PC-9 (cell line): ENCODE measurements at regions not wholly inside any gene's neighbourhood (a gene's known extent, or its start where the extent isn't known, plus 50 kb on each side); places are given as distances from the start of the nearest gene placed in this dataset.

ENCODE experiments used
- BruUV-seq: library from RNA; stranded (reverse); fragments of 400-500 nt; replicated peaks from 2 replicates; lab custom pipeline; 2021; lab: Mats Ljungman, UMichigan
- CTCF ChIA-PET: fragments of 300-600 bp; sonication (Branson Sonifier 250); formaldehyde crosslinking; loops from one replicate; lab custom pipeline; 2022; ENCODE audit warnings: antibody characterized with exemption; lab: Charles Lee
- POLR2A ChIA-PET: fragments of 300-600 bp; sonication (Branson Sonifier 250); formaldehyde crosslinking; loops from one replicate; lab custom pipeline; 2022; ENCODE audit warnings: antibody characterized with exemption; ENCODE audit not compliant: unreplicated experiment; lab: Charles Lee
- DNase-seq, 2 experiments: peaks; one replicate each; pipeline versions ENCODE4 v3.0.0 to v3.0.0-alpha.2; 2015 to 2022; ENCODE audit warnings: mixed read lengths in 1 of 2
- H2AFZ ChIP-seq: fragments of 200-600 bp; sonication (generic); 2 replicates; pipeline ENCODE4 v1.8.1; 2017; ENCODE audit warnings: antibody characterized with exemption
- H3F3A ChIP-seq: fragments of 200-600 bp; sonication (generic); 2 replicates; pipeline ENCODE4 v1.8.1; 2017; ENCODE audit warnings: antibody characterized with exemption, mild to moderate bottlenecking, low read depth; ENCODE audit not compliant: insufficient read depth
- H3K27ac ChIP-seq: fragments of 200-600 bp; sonication (generic); 2 replicates; pipeline ENCODE4 v1.6.1; 2016; ENCODE audit warnings: mixed run types
- H3K27me3 ChIP-seq: fragments of 200-600 bp; sonication (generic); 2 replicates; pipeline ENCODE4 v1.6.1; 2016; ENCODE audit warnings: low read depth, mixed run types; ENCODE audit not compliant: insufficient read depth
- H3K36me3 ChIP-seq: fragments of 200-600 bp; sonication (generic); 2 replicates; pipeline ENCODE4 v1.6.1; 2016; ENCODE audit warnings: low read depth, mixed run types
- H3K4me1 ChIP-seq: fragments of 200-600 bp; sonication (generic); replicated peaks from 2 replicates; pipeline ENCODE4 v1.6.1; 2016; ENCODE audit warnings: mixed run types; ENCODE audit not compliant: insufficient read depth
- H3K4me2 ChIP-seq: fragments of 200-600 bp; sonication (generic); 2 replicates; pipeline ENCODE4 v1.6.1; 2017; ENCODE audit warnings: mixed run types
- H3K4me3 ChIP-seq: fragments of 200-600 bp; sonication (generic); 2 replicates; pipeline ENCODE4 v1.6.1; 2016; ENCODE audit warnings: mixed run types
- H3K79me2 ChIP-seq: fragments of 200-600 bp; sonication (generic); 2 replicates; pipeline ENCODE4 v1.6.1; 2017; ENCODE audit warnings: low read depth, mixed run types
- H3K9me2 ChIP-seq: fragments of 200-600 bp; sonication (generic); 2 replicates; pipeline ENCODE4 v1.8.1; 2017; ENCODE audit warnings: mild to moderate bottlenecking; ENCODE audit not compliant: insufficient read depth
- H3K9me3 ChIP-seq: fragments of 200-600 bp; sonication (generic); 2 replicates; pipeline ENCODE4 v1.8.1; 2016; ENCODE audit warnings: low read depth; ENCODE audit not compliant: insufficient read depth
- H4K20me1 ChIP-seq: fragments of 200-600 bp; sonication (generic); 2 replicates; pipeline ENCODE4 v1.8.1; 2017; ENCODE audit not compliant: insufficient read depth
- EZH2 ChIP-seq: fragments of 200-600 bp; sonication (generic); IDR thresholded peaks from 2 replicates; pipeline ENCODE4 v1.8.0; 2017; ENCODE audit warnings: antibody characterized with exemption, low read depth
- intact Hi-C: fragments of 100-400 bp; cut with micrococcal nuclease; formaldehyde crosslinking; loops from one replicate; pipeline ENCODE4 v1.10.0; 2022; ENCODE audit not compliant: unreplicated experiment
- TF ChIP-seq, protein P1 (sequence below): fragments of 200-600 bp; sonication (generic); conservative IDR thresholded peaks from 2 replicates; pipeline ENCODE4 v1.6.1; 2017; ENCODE audit warnings: mixed run types, antibody characterized with exemption, mild to moderate bottlenecking, moderate library complexity

DNA sequence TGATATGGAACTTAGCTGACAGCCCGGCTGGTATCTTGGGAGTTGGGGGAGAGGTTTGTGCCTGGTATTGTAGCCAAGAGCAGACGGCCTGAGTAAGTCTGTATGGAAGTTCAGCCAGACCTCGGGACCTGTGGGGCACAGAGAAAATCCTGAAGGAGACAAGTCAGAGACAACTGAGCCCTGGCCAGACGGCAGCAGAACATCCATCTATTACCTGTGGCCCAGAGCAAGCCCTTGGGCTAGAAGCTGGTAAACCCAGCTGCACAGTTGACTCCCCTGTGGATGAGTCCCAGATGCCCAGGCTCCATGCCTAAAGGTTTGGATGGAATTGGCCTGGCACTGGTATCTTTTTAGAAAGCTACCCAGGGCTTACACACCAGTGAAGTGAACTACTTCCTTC, 70.4 kb upstream of the DLG1 start:
- no TSS peak for BruUV-seq
- Histone ChIP-seq H2AFZ (no peak overlapping the region), H3K79me2 (no peaks in the 10 kb centered on the region), H3K4me3 (no peak overlapping the region), H3K9me3 (no peaks in the 10 kb centered on the region), H3K27me3 (no peaks in the 10 kb centered on the region), H3K9me2 (no peaks in the 10 kb centered on the region), H3K4me1 (peaks cover 69% of the 10 kb centered on the region), H3K27ac (no peak overlapping the region), H3F3A (peaks cover 52% of the 10 kb centered on the region), H3K4me2 (no peak overlapping the region), H3K36me3 (no peaks in the 10 kb centered on the region), H4K20me1 (no peaks in the 10 kb centered on the region)
- POLR2A ChIA-PET = interaction anchor here (0.7 kb wide), 1 partner anchor 57 kb away, joined by 4 read pairs; no protein-coding TSS in a partner anchor
- no peak for DNase-seq
- TF ChIP-seq EZH2 = no peak
- TF ChIP-seq, protein P1, sequence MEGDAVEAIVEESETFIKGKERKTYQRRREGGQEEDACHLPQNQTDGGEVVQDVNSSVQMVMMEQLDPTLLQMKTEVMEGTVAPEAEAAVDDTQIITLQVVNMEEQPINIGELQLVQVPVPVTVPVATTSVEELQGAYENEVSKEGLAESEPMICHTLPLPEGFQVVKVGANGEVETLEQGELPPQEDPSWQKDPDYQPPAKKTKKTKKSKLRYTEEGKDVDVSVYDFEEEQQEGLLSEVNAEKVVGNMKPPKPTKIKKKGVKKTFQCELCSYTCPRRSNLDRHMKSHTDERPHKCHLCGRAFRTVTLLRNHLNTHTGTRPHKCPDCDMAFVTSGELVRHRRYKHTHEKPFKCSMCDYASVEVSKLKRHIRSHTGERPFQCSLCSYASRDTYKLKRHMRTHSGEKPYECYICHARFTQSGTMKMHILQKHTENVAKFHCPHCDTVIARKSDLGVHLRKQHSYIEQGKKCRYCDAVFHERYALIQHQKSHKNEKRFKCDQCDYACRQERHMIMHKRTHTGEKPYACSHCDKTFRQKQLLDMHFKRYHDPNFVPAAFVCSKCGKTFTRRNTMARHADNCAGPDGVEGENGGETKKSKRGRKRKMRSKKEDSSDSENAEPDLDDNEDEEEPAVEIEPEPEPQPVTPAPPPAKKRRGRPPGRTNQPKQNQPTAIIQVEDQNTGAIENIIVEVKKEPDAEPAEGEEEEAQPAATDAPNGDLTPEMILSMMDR = no peak
- intact Hi-C loops = no loop called here
- CTCF ChIA-PET = interaction anchor here (3.4 kb wide), 1 partner anchor 86 kb away, joined by 17 read pairs; no protein-coding TSS in a partner anchor

DNA sequence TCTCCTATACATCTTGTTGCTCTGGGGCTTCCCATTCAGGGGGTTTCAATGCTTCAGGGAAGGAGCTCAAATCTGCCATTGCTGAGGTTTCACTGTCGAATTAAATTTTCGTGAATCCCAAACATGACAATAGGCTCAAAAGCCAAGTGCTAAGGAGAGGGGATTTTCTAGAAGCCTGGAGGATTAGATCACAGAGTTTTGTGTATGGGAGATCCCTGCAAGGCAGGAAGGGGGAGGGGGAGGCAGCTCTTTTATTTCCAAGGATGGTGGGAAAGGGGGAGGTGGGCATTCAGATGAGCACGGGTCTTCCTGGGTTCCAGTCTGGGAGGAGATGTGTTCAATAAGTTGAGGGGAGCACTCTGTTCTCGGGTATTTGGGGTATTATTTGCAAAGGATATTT, 69.9 kb upstream of the DLG1 start:
- Histone ChIP-seq H3K27ac (no peak overlapping the region), H3K4me3 (no peak overlapping the region), H3F3A (peaks cover 49% of the 10 kb centered on the region), H3K4me2 (no peak overlapping the region; the same call in 1 of the 2 replicates), H3K9me2 (no peaks in the 10 kb centered on the region), H2AFZ (no peak overlapping the region), H3K79me2 (no peaks in the 10 kb centered on the region), H3K27me3 (no peaks in the 10 kb centered on the region), H3K36me3 (no peaks in the 10 kb centered on the region), H3K9me3 (no peaks in the 10 kb centered on the region), H4K20me1 (no peaks in the 10 kb centered on the region), H3K4me1 (peaks cover 64% of the 10 kb centered on the region)
- no TSS peak for BruUV-seq
- TF ChIP-seq, protein P1 = no peak
- intact Hi-C loops = no loop called here
- ChIA-PET CTCF (interaction anchor here (0.6 to 3.4 kb wide), 2 partner anchors 14 to 86 kb away, joined by 5 to 17 read pairs; no protein-coding TSS in a partner anchor), POLR2A (interaction anchor here (0.6 kb wide), 1 partner anchor 136 kb away, joined by 5 read pairs; no protein-coding TSS in a partner anchor)
- no peak for DNase-seq

DNA sequence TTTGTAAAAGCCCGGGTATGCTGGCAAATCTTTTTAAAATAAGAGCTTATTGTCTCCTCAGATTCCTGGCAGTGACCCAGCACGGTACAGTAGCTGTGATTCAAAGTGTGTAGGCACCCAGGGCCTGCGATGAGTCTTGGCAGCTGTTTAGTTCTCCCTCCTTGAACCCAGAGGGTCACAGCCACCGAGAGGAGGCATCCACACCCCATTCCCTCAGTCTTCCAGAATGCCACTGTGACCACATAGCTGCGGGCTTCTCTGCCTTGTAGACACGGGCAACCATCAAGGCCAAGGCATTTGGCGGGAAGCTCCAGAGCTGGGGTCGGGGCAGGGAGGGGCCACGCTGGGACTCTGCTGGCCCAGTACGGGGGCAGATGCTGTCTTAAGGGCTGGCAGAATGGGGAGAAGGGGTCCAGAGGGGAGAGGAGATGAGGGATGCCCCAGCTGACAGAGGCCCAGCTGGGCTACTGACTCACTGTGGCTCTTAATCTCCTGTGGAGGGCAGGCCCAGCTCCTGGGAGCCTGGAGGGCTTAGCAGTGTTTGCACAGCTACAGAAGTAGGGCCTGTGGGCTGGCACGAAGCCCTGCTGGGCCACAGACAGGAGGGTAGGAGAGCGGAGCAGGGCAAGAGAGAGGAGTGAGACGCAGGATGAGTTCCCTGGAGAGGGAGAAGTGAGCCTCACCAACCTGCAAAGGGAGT, 68.8 kb upstream of the DLG1 start:
- Histone ChIP-seq H3K79me2 (no peaks in the 10 kb centered on the region), H4K20me1 (no peaks in the 10 kb centered on the region), H3K27me3 (no peaks in the 10 kb centered on the region), H3K36me3 (no peaks in the 10 kb centered on the region), H3K4me1 (peaks cover 53% of the 10 kb centered on the region), H3K27ac (no peak overlapping the region), H3K4me3 (no peak overlapping the region), H3K9me3 (no peaks in the 10 kb centered on the region), H3K4me2 (peak overlapping the region; percentile 58), H3K9me2 (no peaks in the 10 kb centered on the region), H2AFZ (no peak overlapping the region), H3F3A (peaks cover 38% of the 10 kb centered on the region)
- ChIA-PET POLR2A (interaction anchor here (0.5 to 0.8 kb wide), 8 partner anchors 9 to 119 kb away, joined by 3 to 7 read pairs (median 4); partner anchors contain the start of gene DLG1), CTCF (interaction anchor here (0.6 to 3.4 kb wide), 6 partner anchors 61 to 133 kb away, joined by 3 to 17 read pairs (median 4); no protein-coding TSS in a partner anchor)
- TF ChIP-seq, protein P1 = no peak
- TF ChIP-seq EZH2 = no peak
- BruUV-seq = no TSS peak
- peak; percentile 91 to 96 for DNase-seq
- intact Hi-C loops = loop anchor here (1.0 kb wide), 2 partner anchors 69 to 121 kb away; partner anchors contain the start of gene DLG1
